Stimulated activated CD8-positive, alpha-beta memory T cell treated with anti-CD3 and anti-CD28 coated beads, Interleukin-12 subunit alpha, Interleukin-12 subunit beta, amount 100 ng/mL, for 4 hours (primary cell): ENCODE measurements at regions not wholly inside any gene's neighbourhood (a gene's known extent, or its start where the extent isn't known, plus 50 kb on each side); places are given as distances from the start of the nearest gene placed in this dataset.
"Not testable (repeated sequence)": the region's sequence is repeated elsewhere in the genome, so short reads cannot be mapped to it uniquely, and the experiment has no call there.

Experiments
- DNase-seq: peaks from one replicate; pipeline ENCODE4 v3.0.0-alpha.2; 2020; ENCODE audit warnings: low read depth

GRCh38 chr3:103173940-103174339 lies 739.1 kb downstream of the ZPLD1 start:
- no peak for DNase-seq

GRCh38 chr3:103181160-103181559 lies 746.3 kb downstream of the ZPLD1 start:
- no peak for DNase-seq

- DNase-seq = no peak
Observed at GRCh38 chr3:103184772-103185171, 750.0 kb downstream of the ZPLD1 start.

GRCh38 chr3:103189941-103190340 lies 755.1 kb downstream of the ZPLD1 start:
- DNase-seq = no peak

- DNase-seq = no peak
Observed at GRCh38 chr3:103195216-103195615, 760.4 kb downstream of the ZPLD1 start.

- DNase-seq = no peak
Observed at GRCh38 chr3:103203441-103203840, 768.6 kb downstream of the ZPLD1 start.

- no peak for DNase-seq
Observed at GRCh38 chr3:103210583-103210982, 775.8 kb downstream of the ZPLD1 start.

- no peak for DNase-seq
Observed at GRCh38 chr3:103218146-103218545, 783.3 kb downstream of the ZPLD1 start.

- no peak for DNase-seq
Observed at GRCh38 chr3:103218793-103219192, 784.0 kb downstream of the ZPLD1 start.

- no peak for DNase-seq
Observed at GRCh38 chr3:103227651-103228050, 792.8 kb downstream of the ZPLD1 start.

- DNase-seq = no peak
Observed at GRCh38 chr3:103247459-103247858, 812.6 kb downstream of the ZPLD1 start.

- not testable (repeated sequence) for DNase-seq
Observed at GRCh38 chr3:103254827-103255226, 820.0 kb downstream of the ZPLD1 start.

- no peak for DNase-seq
Observed at GRCh38 chr3:103269287-103269686, 834.5 kb downstream of the ZPLD1 start.

- DNase-seq = no peak
Observed at GRCh38 chr3:103271575-103271974, 836.8 kb downstream of the ZPLD1 start.

- no peak for DNase-seq
Observed at GRCh38 chr3:103295974-103296570, 861.3 kb downstream of the ZPLD1 start.

GRCh38 chr3:103297502-103297901 lies 862.7 kb downstream of the ZPLD1 start:
- not testable (repeated sequence) for DNase-seq

- DNase-seq = no peak
Observed at GRCh38 chr3:103306104-103306503, 871.3 kb downstream of the ZPLD1 start.

- DNase-seq = no peak
Observed at GRCh38 chr3:103308921-103309320, 874.1 kb downstream of the ZPLD1 start.

GRCh38 chr3:103319912-103320311 lies 885.1 kb downstream of the ZPLD1 start:
- no peak for DNase-seq

GRCh38 chr3:103337179-103337845 lies 902.5 kb downstream of the ZPLD1 start:
- DNase-seq = no peak

GRCh38 chr3:103341078-103341606 lies 906.3 kb downstream of the ZPLD1 start:
- no peak for DNase-seq

GRCh38 chr3:103342205-103342731 lies 907.5 kb downstream of the ZPLD1 start:
- no peak for DNase-seq

GRCh38 chr3:103349760-103350159 lies 914.9 kb downstream of the ZPLD1 start:
- no peak for DNase-seq
